Fibroblast of lung (primary cell): ENCODE measurements at regions not wholly inside any gene's neighbourhood (a gene's known extent, or its start where the extent isn't known, plus 50 kb on each side); places are given as distances from the start of the nearest gene placed in this dataset.

Source experiments
- DNase-seq, 2 donors: peaks; one replicate each; pipeline versions ENCODE4 v3.0.0 to v3.0.0-alpha.2; 2010; ENCODE audit warnings: low read depth in 2 of 2
- H2AFZ ChIP-seq: 2 replicates; pipeline ENCODE4 v1.5.1; 2012; ENCODE audit warnings: low read length, control low read depth, inconsistent platforms
- H3K27ac ChIP-seq: 2 replicates; pipeline ENCODE4 v1.5.1; 2011; ENCODE audit warnings: low read length, control low read depth; ENCODE audit not compliant: insufficient read depth
- H3K27me3 ChIP-seq: 2 replicates; pipeline ENCODE4 v1.5.1; 2011; ENCODE audit warnings: mild to moderate bottlenecking, low read length; ENCODE audit not compliant: control insufficient read depth, insufficient read depth
- H3K36me3 ChIP-seq: 2 replicates; pipeline ENCODE4 v1.5.1; 2011; ENCODE audit warnings: low read length; ENCODE audit not compliant: control insufficient read depth, insufficient read depth
- H3K4me1 ChIP-seq: 2 replicates; pipeline ENCODE4 v1.5.1; 2011; ENCODE audit warnings: low read length; ENCODE audit not compliant: control insufficient read depth, insufficient read depth; ENCODE audit errors: extremely low read depth
- H3K4me2 ChIP-seq: 2 replicates; pipeline ENCODE4 v1.5.1; 2011; ENCODE audit warnings: low read length, control low read depth; ENCODE audit not compliant: insufficient read depth; ENCODE audit errors: extremely low read depth
- H3K4me3 ChIP-seq, 4 experiments: fragments of 200-600 bp in 1 of 4; sonication (generic) in 1 of 4; replicated peaks in 1 of 4; 2 replicates each; pipeline ENCODE4 v1.5.1; 2011 to 2016; ENCODE audit warnings: low read length in 4 of 4, low read depth in 3 of 4, mild to moderate bottlenecking in 3 of 4, control low read depth in 2 of 4, inconsistent platforms in 1 of 4, mixed read lengths in 1 of 4; ENCODE audit not compliant: insufficient read depth in 1 of 4; ENCODE audit errors: control extremely low read depth in 1 of 4
- H3K79me2 ChIP-seq: 2 replicates; pipeline ENCODE4 v1.5.1; 2012; ENCODE audit warnings: mild to moderate bottlenecking, low read length, inconsistent platforms; ENCODE audit not compliant: control insufficient read depth, insufficient read depth
- H3K9ac ChIP-seq: 2 replicates; pipeline ENCODE4 v1.5.1; 2011; ENCODE audit warnings: mild to moderate bottlenecking, low read length, control low read depth; ENCODE audit not compliant: insufficient read depth
- H3K9me3 ChIP-seq: 2 replicates; pipeline ENCODE4 v1.5.1; 2012; ENCODE audit warnings: low read depth, low read length; ENCODE audit not compliant: control insufficient read depth, insufficient read depth
- H4K20me1 ChIP-seq: 2 replicates; pipeline ENCODE4 v1.5.1; 2011; ENCODE audit warnings: low read length; ENCODE audit not compliant: control insufficient read depth, insufficient read depth; ENCODE audit errors: extremely low read depth
- EZH2 ChIP-seq: IDR thresholded peaks from 2 replicates; pipeline ENCODE4 v1.5.1; 2012; ENCODE audit warnings: low read length, control low read depth, mild to moderate bottlenecking; ENCODE audit errors: missing control alignments
- TF ChIP-seq, protein P1 (sequence below), 2 donors: IDR thresholded peaks in 1 of 2; conservative IDR thresholded peaks in 1 of 2; 1 replicate in 1 of 2; 2 replicates in 1 of 2; pipeline ENCODE4 v1.5.1; 2011 to 2012; ENCODE audit warnings: low read length in 2 of 2, control low read depth in 1 of 2, inconsistent platforms in 1 of 2, low read depth in 1 of 2, mild to moderate bottlenecking in 1 of 2

DNA sequence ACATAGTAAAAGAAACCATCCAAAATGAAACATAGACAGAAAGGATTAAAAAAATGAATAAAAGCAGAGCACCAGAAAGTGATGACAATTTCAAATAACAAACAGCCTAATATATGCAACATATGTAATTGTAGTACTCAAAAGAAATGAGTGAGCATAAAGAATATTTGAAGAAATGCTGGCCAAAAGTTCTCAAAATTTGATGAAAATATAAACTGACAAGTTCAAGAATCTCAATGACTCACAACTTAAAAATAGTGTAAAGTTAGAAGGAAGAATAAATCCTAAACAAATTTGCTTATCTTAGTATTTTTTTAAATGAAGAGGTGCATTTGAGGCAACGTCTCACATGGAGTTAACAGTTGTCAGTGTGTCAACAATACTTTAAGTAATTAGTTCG lies 498.9 kb downstream of the SLC6A15 start:
- Histone ChIP-seq H3K79me2 (no peaks in the 10 kb centered on the region), H3K4me3 (no peak overlapping the region), H3K27ac (no peak overlapping the region), H3K27me3 (no peaks in the 10 kb centered on the region), H2AFZ (no peak overlapping the region), H3K4me1 (no peaks in the 10 kb centered on the region), H3K9ac (no peak overlapping the region), H4K20me1 (no peaks in the 10 kb centered on the region), H3K36me3 (no peaks in the 10 kb centered on the region), H3K4me2 (no peak overlapping the region), H3K9me3 (no peaks in the 10 kb centered on the region)
- DNase-seq = peak in 1 of 2 donors; percentile 32
- TF ChIP-seq, protein P1, sequence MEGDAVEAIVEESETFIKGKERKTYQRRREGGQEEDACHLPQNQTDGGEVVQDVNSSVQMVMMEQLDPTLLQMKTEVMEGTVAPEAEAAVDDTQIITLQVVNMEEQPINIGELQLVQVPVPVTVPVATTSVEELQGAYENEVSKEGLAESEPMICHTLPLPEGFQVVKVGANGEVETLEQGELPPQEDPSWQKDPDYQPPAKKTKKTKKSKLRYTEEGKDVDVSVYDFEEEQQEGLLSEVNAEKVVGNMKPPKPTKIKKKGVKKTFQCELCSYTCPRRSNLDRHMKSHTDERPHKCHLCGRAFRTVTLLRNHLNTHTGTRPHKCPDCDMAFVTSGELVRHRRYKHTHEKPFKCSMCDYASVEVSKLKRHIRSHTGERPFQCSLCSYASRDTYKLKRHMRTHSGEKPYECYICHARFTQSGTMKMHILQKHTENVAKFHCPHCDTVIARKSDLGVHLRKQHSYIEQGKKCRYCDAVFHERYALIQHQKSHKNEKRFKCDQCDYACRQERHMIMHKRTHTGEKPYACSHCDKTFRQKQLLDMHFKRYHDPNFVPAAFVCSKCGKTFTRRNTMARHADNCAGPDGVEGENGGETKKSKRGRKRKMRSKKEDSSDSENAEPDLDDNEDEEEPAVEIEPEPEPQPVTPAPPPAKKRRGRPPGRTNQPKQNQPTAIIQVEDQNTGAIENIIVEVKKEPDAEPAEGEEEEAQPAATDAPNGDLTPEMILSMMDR (conservative IDR thresholded peaks at IDR 0.05 in 1 of 2, IDR thresholded peaks at IDR 0.05 in 1 of 2; ENCODE audit: low read depth in 1 of 2, low read length in 2 of 2) = no peak
- TF ChIP-seq EZH2 = no peak

DNA sequence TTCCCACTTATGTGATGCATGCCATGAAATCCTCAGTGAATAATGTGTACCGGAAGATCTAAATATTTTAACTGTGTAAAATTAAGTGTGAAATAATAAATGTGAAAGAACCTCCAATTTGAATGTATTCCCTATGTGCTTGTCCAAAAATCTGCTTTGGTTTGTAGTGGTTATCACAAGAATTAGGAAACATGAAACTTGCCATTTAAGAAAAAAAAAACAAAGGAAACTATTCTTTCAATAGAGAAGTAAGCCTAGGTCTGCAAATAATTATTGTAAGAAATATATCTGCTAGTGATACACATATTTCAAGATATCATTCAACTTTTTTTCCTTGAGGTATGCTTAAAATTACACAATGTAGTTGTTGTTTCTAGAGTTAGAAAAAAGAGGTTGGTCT lies 500.4 kb downstream of the SLC6A15 start:
- TF ChIP-seq EZH2 = no peak
- TF ChIP-seq, protein P1 (conservative IDR thresholded peaks at IDR 0.05 in 1 of 2, IDR thresholded peaks at IDR 0.05 in 1 of 2; ENCODE audit: low read depth in 1 of 2, low read length in 2 of 2) = no peak
- Histone ChIP-seq H3K79me2 (no peaks in the 10 kb centered on the region), H4K20me1 (no peaks in the 10 kb centered on the region), H3K4me1 (no peaks in the 10 kb centered on the region), H3K4me3 (no peak overlapping the region), H3K9me3 (no peaks in the 10 kb centered on the region), H3K9ac (no peak overlapping the region), H3K27ac (no peak overlapping the region), H2AFZ (no peak overlapping the region), H3K36me3 (no peaks in the 10 kb centered on the region), H3K4me2 (no peak overlapping the region), H3K27me3 (no peaks in the 10 kb centered on the region)
- DNase-seq = no peak

DNA sequence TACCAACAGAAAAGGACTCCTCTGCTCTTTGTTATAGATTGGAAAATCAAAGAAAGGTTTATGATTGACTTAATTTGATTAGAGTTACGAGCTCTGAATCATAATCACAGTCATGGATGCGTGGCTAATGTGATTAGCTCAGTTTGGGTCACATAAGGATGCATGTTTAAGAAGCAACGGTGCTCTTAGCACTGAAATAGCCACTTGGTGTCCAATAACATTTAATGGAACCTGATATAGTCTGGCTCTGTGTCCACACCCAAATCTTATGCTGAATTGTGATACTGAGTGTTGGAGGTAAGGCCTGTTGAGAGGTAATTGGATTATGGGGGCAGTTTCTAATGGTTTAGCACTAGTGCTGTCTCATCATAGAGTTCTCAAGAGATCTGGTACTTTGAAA lies 501.6 kb downstream of the SLC6A15 start:
- H3K4me3 ChIP-seq = no peak overlapping the region
- H3K4me2 ChIP-seq = no peak overlapping the region
- no peaks in the 10 kb centered on the region for H3K27me3 ChIP-seq
- no peaks in the 10 kb centered on the region for H4K20me1 ChIP-seq
- TF ChIP-seq, protein P1 (conservative IDR thresholded peaks at IDR 0.05 in 1 of 2, IDR thresholded peaks at IDR 0.05 in 1 of 2; ENCODE audit: low read depth in 1 of 2, low read length in 2 of 2) = no peak
- no peak for TF ChIP-seq EZH2
- no peaks in the 10 kb centered on the region for H3K36me3 ChIP-seq
- no peak for DNase-seq
- H3K4me1 ChIP-seq = no peaks in the 10 kb centered on the region
- no peaks in the 10 kb centered on the region for H3K9me3 ChIP-seq
- no peak overlapping the region for H2AFZ ChIP-seq
- H3K27ac ChIP-seq = no peak overlapping the region
- no peak overlapping the region for H3K9ac ChIP-seq
- no peaks in the 10 kb centered on the region for H3K79me2 ChIP-seq
